ENCODE measurements at regions not wholly inside any gene's neighbourhood (a gene's known extent, or its start where the extent isn't known, plus 50 kb on each side); places are given as distances from the start of the nearest gene placed in this dataset.

DNA sequence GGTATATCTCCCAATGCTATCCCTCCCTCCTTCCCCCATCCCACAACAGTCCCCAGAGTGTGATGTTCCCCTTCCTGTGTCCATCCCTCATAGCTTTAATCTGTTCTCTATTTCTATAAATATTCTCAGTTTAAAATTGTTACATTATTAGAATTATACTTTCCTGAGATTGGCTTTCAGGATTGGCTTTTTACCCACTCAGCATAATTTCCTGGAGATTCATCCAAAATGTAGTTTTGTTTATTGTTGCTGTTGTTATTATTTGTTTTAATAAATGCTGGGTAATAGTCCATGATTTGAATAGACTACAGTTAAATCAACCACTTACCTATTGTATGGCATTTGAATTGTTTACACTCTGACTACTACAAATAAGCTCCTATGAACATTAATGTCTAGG is 936.4 kb downstream of the FAT4 start:
- TF ChIP-seq, protein P1, sequence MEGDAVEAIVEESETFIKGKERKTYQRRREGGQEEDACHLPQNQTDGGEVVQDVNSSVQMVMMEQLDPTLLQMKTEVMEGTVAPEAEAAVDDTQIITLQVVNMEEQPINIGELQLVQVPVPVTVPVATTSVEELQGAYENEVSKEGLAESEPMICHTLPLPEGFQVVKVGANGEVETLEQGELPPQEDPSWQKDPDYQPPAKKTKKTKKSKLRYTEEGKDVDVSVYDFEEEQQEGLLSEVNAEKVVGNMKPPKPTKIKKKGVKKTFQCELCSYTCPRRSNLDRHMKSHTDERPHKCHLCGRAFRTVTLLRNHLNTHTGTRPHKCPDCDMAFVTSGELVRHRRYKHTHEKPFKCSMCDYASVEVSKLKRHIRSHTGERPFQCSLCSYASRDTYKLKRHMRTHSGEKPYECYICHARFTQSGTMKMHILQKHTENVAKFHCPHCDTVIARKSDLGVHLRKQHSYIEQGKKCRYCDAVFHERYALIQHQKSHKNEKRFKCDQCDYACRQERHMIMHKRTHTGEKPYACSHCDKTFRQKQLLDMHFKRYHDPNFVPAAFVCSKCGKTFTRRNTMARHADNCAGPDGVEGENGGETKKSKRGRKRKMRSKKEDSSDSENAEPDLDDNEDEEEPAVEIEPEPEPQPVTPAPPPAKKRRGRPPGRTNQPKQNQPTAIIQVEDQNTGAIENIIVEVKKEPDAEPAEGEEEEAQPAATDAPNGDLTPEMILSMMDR (conservative IDR thresholded peaks at IDR 0.05; ENCODE audit: control insufficient read depth, insufficient read depth, low read depth, low read length): no peak
- no peak for DNase-seq (ENCODE audit: low read depth)
- no peak overlapping the region for H3K4me3 ChIP-seq (ENCODE audit: control insufficient read depth, low read depth, low read length)

GRCh38 chr4:126262665-126263064 is 947.9 kb downstream of the FAT4 start:
- DNase-seq (ENCODE audit: low read depth): no peak
- no peak overlapping the region for H3K4me3 ChIP-seq (ENCODE audit: control insufficient read depth, low read depth, low read length)
- TF ChIP-seq, protein P1 (conservative IDR thresholded peaks at IDR 0.05; ENCODE audit: control insufficient read depth, insufficient read depth, low read depth, low read length): no peak

DNA sequence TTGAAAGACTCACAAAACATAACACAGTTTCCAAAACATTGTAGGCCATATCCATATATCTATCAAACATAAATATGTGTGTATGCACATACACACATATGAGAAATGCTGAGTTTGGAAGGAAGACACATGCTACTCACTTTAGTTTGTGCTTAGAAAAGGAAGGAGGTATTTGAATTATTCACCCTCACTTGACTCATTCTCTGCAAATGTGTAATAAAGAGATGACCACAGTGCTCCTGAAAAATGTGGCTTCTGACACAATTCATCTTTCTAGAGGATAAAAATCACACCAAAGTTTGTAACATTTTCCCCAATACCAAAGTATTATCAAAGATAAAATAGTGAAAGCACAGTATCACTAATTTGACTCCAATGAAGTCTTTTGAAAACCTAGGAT is 950.1 kb downstream of the FAT4 start:
- no peak overlapping the region for H3K4me3 ChIP-seq (ENCODE audit: control insufficient read depth, low read depth, low read length)
- TF ChIP-seq, protein P1 (conservative IDR thresholded peaks at IDR 0.05; ENCODE audit: control insufficient read depth, insufficient read depth, low read depth, low read length): no peak
- DNase-seq (ENCODE audit: low read depth): peak; percentile 63

GRCh38 chr4:126265888-126266287 is 951.1 kb downstream of the FAT4 start:
- no peak overlapping the region for H3K4me3 ChIP-seq (ENCODE audit: control insufficient read depth, low read depth, low read length)
- TF ChIP-seq, protein P1 (conservative IDR thresholded peaks at IDR 0.05; ENCODE audit: control insufficient read depth, insufficient read depth, low read depth, low read length): no peak
- DNase-seq (ENCODE audit: low read depth): peak; percentile 58

DNA sequence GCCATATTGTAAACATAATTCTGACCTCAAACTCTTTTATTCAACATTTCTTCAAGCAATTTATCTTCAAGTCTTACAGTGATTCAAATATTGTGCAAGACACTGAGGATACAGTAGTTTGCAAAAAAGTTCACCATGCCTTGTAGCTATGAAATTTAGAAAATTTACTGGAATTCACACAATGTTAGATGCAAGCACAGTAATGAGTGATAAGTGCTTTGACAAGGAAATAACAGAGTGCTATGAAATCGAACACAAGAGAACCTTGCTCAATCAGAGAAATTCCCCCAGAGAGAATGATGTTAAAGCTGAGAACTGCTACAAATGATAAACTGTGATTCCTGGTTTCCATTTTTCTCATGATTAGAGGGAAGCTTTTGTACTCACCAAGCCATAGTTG is 952.9 kb downstream of the FAT4 start:
- H3K4me3 ChIP-seq (ENCODE audit: control insufficient read depth, low read depth, low read length): no peak overlapping the region
- peak; percentile 48 for DNase-seq (ENCODE audit: low read depth)
- TF ChIP-seq, protein P1 (conservative IDR thresholded peaks at IDR 0.05; ENCODE audit: control insufficient read depth, insufficient read depth, low read depth, low read length): no peak

DNA sequence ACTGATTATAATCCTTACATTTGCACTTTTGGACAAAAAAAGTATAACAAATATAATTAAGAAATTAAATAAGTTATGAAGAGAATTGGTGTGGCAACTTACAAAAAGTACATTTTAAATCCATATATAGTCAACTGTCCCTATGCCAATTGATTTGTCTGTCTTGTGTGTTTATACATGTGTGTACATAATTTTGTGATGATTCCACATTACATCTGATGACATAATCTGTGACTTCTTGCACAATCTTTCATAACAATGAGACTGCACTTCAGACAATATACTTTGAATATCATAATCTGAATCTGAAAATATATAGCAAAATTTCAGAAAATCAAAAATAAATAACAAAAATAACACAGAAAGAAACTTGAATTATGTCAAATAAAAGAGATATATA is 953.4 kb downstream of the FAT4 start:
- DNase-seq (ENCODE audit: low read depth): peak; percentile 70
- TF ChIP-seq, protein P1 (conservative IDR thresholded peaks at IDR 0.05; ENCODE audit: control insufficient read depth, insufficient read depth, low read depth, low read length): no peak
- no peak overlapping the region for H3K4me3 ChIP-seq (ENCODE audit: control insufficient read depth, low read depth, low read length)

DNA sequence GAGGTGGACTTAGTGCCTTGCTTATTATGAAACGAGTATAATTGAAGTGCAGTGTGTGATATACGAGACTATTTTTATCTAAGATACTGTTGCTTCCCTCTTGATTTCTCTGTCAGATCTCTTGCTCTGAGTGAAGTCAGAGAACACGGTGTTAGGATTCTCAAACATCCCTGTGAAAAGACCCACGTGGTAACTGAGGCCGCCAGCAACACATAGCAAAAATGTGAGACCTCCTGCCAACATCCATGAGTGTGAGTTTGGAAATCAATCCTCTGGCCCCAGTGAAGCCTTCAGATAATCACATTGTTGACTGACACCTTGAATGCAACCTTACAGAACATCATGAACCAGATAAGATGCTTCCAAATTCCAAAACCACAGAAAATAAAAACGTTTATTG is 954.4 kb downstream of the FAT4 start:
- DNase-seq (ENCODE audit: low read depth): peak; percentile 29
- no peak overlapping the region for H3K4me3 ChIP-seq (ENCODE audit: control insufficient read depth, low read depth, low read length)
- TF ChIP-seq, protein P1 (conservative IDR thresholded peaks at IDR 0.05; ENCODE audit: control insufficient read depth, insufficient read depth, low read depth, low read length): no peak
